ENCODE measurements at regions not wholly inside any gene's neighbourhood (a gene's known extent, or its start where the extent isn't known, plus 50 kb on each side); places are given as distances from the start of the nearest gene placed in this dataset.

DNA sequence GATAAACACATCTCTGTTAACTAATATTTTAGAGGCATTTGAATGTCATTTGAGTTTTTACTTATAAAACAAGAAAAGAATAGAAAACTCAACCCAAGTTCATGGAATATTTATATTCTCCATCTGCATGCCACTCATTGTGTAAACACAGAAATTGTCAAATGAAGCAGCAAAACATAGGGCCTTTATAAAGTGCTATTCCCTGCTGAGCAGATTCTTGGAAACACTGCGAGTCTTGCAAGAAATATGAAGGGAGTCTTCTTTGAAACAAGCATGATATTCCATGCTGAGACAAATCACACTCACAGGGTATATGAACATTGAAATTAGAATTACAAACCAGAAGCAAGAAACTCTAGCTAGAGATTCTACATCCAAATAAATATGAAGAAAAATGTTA is 655.8 kb downstream of the BRINP3 start:
- CTCF ChIA-PET (ENCODE audit: unreplicated experiment): no interaction called here

GRCh38 chr1:189834813-189835212 is 642.9 kb downstream of the BRINP3 start:
- Histone ChIP-seq H4K20me1 (ENCODE audit: insufficient read depth, low read length) (no peaks in the 10 kb centered on the region), H3K79me2 (ENCODE audit: insufficient read depth, low read depth, low read length) (no peaks in the 10 kb centered on the region), H3K27ac (ENCODE audit: low read depth, low read length, poor library complexity, severe bottlenecking) (no peak overlapping the region), H3K36me3 (ENCODE audit: insufficient read depth, low read length) (no peaks in the 10 kb centered on the region), H2AFZ (ENCODE audit: low read length) (no peak overlapping the region), H3K4me2 (ENCODE audit: low read length) (no peak overlapping the region), H3K4me3 (ENCODE audit: low read depth, low read length, poor library complexity, severe bottlenecking) (no peak overlapping the region), H3K4me1 (ENCODE audit: insufficient read depth, low read length, poor library complexity, severe bottlenecking) (no peaks in the 10 kb centered on the region), H3K9me2 (ENCODE audit: insufficient read depth, low read length) (no peaks in the 10 kb centered on the region), H3K9me3 (ENCODE audit: low read length) (no peaks in the 10 kb centered on the region)
- POLR2A ChIA-PET: no interaction called here
- CTCF ChIA-PET (ENCODE audit: unreplicated experiment): no interaction called here
- no peak for TF ChIP-seq EZH2phosphoT487 (IDR thresholded peaks at IDR 0.05; ENCODE audit: borderline replicate concordance, low read depth, low read length)
- TF ChIP-seq, protein P1, sequence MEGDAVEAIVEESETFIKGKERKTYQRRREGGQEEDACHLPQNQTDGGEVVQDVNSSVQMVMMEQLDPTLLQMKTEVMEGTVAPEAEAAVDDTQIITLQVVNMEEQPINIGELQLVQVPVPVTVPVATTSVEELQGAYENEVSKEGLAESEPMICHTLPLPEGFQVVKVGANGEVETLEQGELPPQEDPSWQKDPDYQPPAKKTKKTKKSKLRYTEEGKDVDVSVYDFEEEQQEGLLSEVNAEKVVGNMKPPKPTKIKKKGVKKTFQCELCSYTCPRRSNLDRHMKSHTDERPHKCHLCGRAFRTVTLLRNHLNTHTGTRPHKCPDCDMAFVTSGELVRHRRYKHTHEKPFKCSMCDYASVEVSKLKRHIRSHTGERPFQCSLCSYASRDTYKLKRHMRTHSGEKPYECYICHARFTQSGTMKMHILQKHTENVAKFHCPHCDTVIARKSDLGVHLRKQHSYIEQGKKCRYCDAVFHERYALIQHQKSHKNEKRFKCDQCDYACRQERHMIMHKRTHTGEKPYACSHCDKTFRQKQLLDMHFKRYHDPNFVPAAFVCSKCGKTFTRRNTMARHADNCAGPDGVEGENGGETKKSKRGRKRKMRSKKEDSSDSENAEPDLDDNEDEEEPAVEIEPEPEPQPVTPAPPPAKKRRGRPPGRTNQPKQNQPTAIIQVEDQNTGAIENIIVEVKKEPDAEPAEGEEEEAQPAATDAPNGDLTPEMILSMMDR (conservative IDR thresholded peaks at IDR 0.05; ENCODE audit: low read length): no peak
- intact Hi-C loops (cut with micrococcal nuclease; ENCODE audit: unreplicated experiment): no loop called here
- no TSS peak for BruUV-seq (replicated peaks)
- DNase-seq (ENCODE audit: low spot score): no peak

More for the DNA sequence above, 655.8 kb downstream of the BRINP3 start:
- H3K4me1 ChIP-seq (ENCODE audit: insufficient read depth, low read length, poor library complexity, severe bottlenecking): no peaks in the 10 kb centered on the region
- BruUV-seq (replicated peaks): no TSS peak
- no peak for DNase-seq (ENCODE audit: low spot score)
- POLR2A ChIA-PET: no interaction called here
- intact Hi-C loops (cut with micrococcal nuclease; ENCODE audit: unreplicated experiment): no loop called here
- no peak overlapping the region for H3K4me2 ChIP-seq (ENCODE audit: low read length)
- H3K9me3 ChIP-seq (ENCODE audit: low read length): no peaks in the 10 kb centered on the region
- TF ChIP-seq, protein P1 (conservative IDR thresholded peaks at IDR 0.05; ENCODE audit: low read length): no peak
- no peak for TF ChIP-seq EZH2phosphoT487 (IDR thresholded peaks at IDR 0.05; ENCODE audit: borderline replicate concordance, low read depth, low read length)
- H4K20me1 ChIP-seq (ENCODE audit: insufficient read depth, low read length): no peaks in the 10 kb centered on the region
- H3K36me3 ChIP-seq (ENCODE audit: insufficient read depth, low read length): no peaks in the 10 kb centered on the region
- H3K79me2 ChIP-seq (ENCODE audit: insufficient read depth, low read depth, low read length): no peaks in the 10 kb centered on the region
- H3K27ac ChIP-seq (ENCODE audit: low read depth, low read length, poor library complexity, severe bottlenecking): no peak overlapping the region
- H3K4me3 ChIP-seq (ENCODE audit: low read depth, low read length, poor library complexity, severe bottlenecking): no peak overlapping the region
- H2AFZ ChIP-seq (ENCODE audit: low read length): no peak overlapping the region
- H3K9me2 ChIP-seq (ENCODE audit: insufficient read depth, low read length): no peaks in the 10 kb centered on the region

DNA sequence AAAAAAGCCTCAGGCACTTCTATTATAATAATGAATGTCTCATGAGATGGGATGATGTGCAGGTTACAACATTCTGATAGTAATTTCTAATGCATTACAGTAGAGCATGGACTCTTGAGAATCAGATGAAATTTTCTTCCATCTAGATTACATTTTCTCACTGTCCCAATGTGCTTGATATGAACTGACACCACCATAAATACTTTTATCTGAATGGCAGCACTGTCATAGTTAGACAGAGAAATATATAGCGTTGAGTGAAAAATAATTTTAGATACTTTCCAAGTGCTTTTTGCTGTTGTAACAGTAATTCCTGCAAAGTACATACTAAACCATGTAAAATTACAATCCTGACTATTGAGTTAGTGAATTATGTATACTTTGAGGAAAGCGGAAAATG is 630.1 kb downstream of the BRINP3 start:
- no peaks in the 10 kb centered on the region for H3K9me2 ChIP-seq (ENCODE audit: insufficient read depth, low read length)
- ChIA-PET POLR2A (no interaction called here), CTCF (ENCODE audit: unreplicated experiment) (no interaction called here)
- H3K9me3 ChIP-seq (ENCODE audit: low read length): no peaks in the 10 kb centered on the region
- H3K4me1 ChIP-seq (ENCODE audit: insufficient read depth, low read length, poor library complexity, severe bottlenecking): no peaks in the 10 kb centered on the region
- H4K20me1 ChIP-seq (ENCODE audit: insufficient read depth, low read length): no peaks in the 10 kb centered on the region
- DNase-seq (ENCODE audit: low spot score): no peak
- H3K27ac ChIP-seq (ENCODE audit: low read depth, low read length, poor library complexity, severe bottlenecking): no peak overlapping the region
- no peaks in the 10 kb centered on the region for H3K79me2 ChIP-seq (ENCODE audit: insufficient read depth, low read depth, low read length)
- intact Hi-C loops (cut with micrococcal nuclease; ENCODE audit: unreplicated experiment): no loop called here
- TF ChIP-seq EZH2phosphoT487 (IDR thresholded peaks at IDR 0.05; ENCODE audit: borderline replicate concordance, low read depth, low read length): no peak
- TF ChIP-seq, protein P1 (conservative IDR thresholded peaks at IDR 0.05; ENCODE audit: low read length): no peak
- H3K36me3 ChIP-seq (ENCODE audit: insufficient read depth, low read length): no peaks in the 10 kb centered on the region
- H3K4me3 ChIP-seq (ENCODE audit: low read depth, low read length, poor library complexity, severe bottlenecking): no peak overlapping the region
- no peak overlapping the region for H2AFZ ChIP-seq (ENCODE audit: low read length)
- H3K4me2 ChIP-seq (ENCODE audit: low read length): no peak overlapping the region
- no TSS peak for BruUV-seq (replicated peaks)

Measured in OCI-LY7 (cell line).